IMR-90 (cell line): ENCODE measurements at regions not wholly inside any gene's neighbourhood (a gene's known extent, or its start where the extent isn't known, plus 50 kb on each side); places are given as distances from the start of the nearest gene placed in this dataset.

Experiments
- ATAC-seq: fragments of 200-7000 bp; cut with Tn5 transposase; 2 replicates; pipeline ENCODE4 v1.9.1; 2020; ENCODE audit warnings: low read depth, mild to moderate bottlenecking, moderate library complexity
- BruUV-seq: library from RNA; stranded (reverse); fragments of 400-500 nt; replicated peaks from 2 replicates; lab custom pipeline; 2021; lab: Mats Ljungman, UMichigan
- CTCF ChIA-PET: fragments of 300-600 bp; formaldehyde crosslinking; extraction: SDS; loops from one replicate; lab custom pipeline; 2021; ENCODE audit warnings: antibody characterized with exemption; lab: Yijun Ruan, JAX
- POLR2A ChIA-PET: fragments of 300-600 bp; sonication (Branson Sonifier 250); formaldehyde crosslinking; loops from one replicate; lab custom pipeline; 2022; ENCODE audit warnings: antibody characterized with exemption; ENCODE audit not compliant: unreplicated experiment; lab: Charles Lee
- DNase-seq: peaks from one replicate; pipeline ENCODE4 v3.0.0; 2013
- H2AFZ ChIP-seq: replicated peaks from 2 replicates; pipeline ENCODE3; 2013; ENCODE audit warnings: low read length, mild to moderate bottlenecking; ENCODE audit not compliant: poor library complexity
- H2AK5ac ChIP-seq: 2 replicates; pipeline ENCODE4 v1.6.1; 2013; ENCODE audit warnings: low read depth, low read length, inconsistent platforms
- H2AK9ac ChIP-seq: replicated peaks from 2 replicates; pipeline ENCODE3; 2013; ENCODE audit warnings: mild to moderate bottlenecking, low read depth, low read length, moderate library complexity; ENCODE audit not compliant: poor library complexity
- H2BK120ac ChIP-seq: 2 replicates; pipeline ENCODE4 v1.6.1; 2013; ENCODE audit warnings: low read depth, low read length, inconsistent platforms
- H2BK15ac ChIP-seq: 3 replicates; pipeline ENCODE4 v1.6.1; 2013; ENCODE audit warnings: low read depth, low read length, inconsistent platforms
- H2BK20ac ChIP-seq: 2 replicates; pipeline ENCODE4 v1.6.1; 2013; ENCODE audit warnings: low read depth, mild to moderate bottlenecking, inconsistent platforms, low read length, moderate library complexity
- H2BK5ac ChIP-seq: 2 replicates; pipeline ENCODE4 v1.6.1; 2013; ENCODE audit warnings: mild to moderate bottlenecking, low read depth, low read length, inconsistent platforms; ENCODE audit not compliant: poor library complexity, severe bottlenecking
- H3K14ac ChIP-seq: replicated peaks from 2 replicates; pipeline ENCODE4 v1.6.1; 2013; ENCODE audit warnings: low read depth, low read length, inconsistent platforms
- H3K18ac ChIP-seq: 2 replicates; pipeline ENCODE4 v1.6.1; 2013; ENCODE audit warnings: low read depth, low read length, control low read depth
- H3K23ac ChIP-seq: 2 replicates; pipeline ENCODE4 v1.6.1; 2013; ENCODE audit warnings: low read depth, low read length, inconsistent platforms
- H3K27ac ChIP-seq: 2 replicates; pipeline ENCODE4 v1.5.1; 2013; ENCODE audit warnings: mild to moderate bottlenecking, control low read depth, low read length; ENCODE audit not compliant: insufficient read depth
- H3K27me3 ChIP-seq: 2 replicates; pipeline ENCODE4 v1.6.1; 2013; ENCODE audit warnings: low read length; ENCODE audit not compliant: control insufficient read depth, insufficient read depth
- H3K36me3 ChIP-seq: 2 replicates; pipeline ENCODE4 v1.6.1; 2013; ENCODE audit warnings: low read length, mixed read lengths; ENCODE audit not compliant: control insufficient read depth, insufficient read depth
- H3K4ac ChIP-seq: 2 replicates; pipeline ENCODE4 v1.6.1; 2013; ENCODE audit warnings: low read depth, low read length, inconsistent platforms
- H3K4me1 ChIP-seq: 2 replicates; pipeline ENCODE4 v1.6.1; 2013; ENCODE audit warnings: low read length, mixed read lengths; ENCODE audit not compliant: control insufficient read depth, insufficient read depth
- H3K4me2 ChIP-seq: 2 replicates; pipeline ENCODE4 v1.6.1; 2013; ENCODE audit warnings: low read depth, mild to moderate bottlenecking, control low read depth, low read length, moderate library complexity
- H3K4me3 ChIP-seq: 2 replicates; pipeline ENCODE4 v1.5.1; 2013; ENCODE audit warnings: low read depth, mild to moderate bottlenecking, control low read depth, low read length, moderate library complexity; ENCODE audit not compliant: insufficient read depth
- H3K56ac ChIP-seq: 2 replicates; pipeline ENCODE4 v1.6.1; 2013; ENCODE audit warnings: low read length, inconsistent platforms; ENCODE audit not compliant: insufficient read depth; ENCODE audit errors: extremely low read depth
- H3K79me1 ChIP-seq, 2 experiments: 2 replicates each; pipeline ENCODE4 v1.6.1; 2013; ENCODE audit warnings: low read length in 2 of 2, inconsistent platforms in 1 of 2, low read depth in 1 of 2
- H3K9ac ChIP-seq: 2 replicates; pipeline ENCODE4 v1.6.1; 2013; ENCODE audit warnings: low read depth, low read length, control low read depth
- H3K9me1 ChIP-seq: 2 replicates; pipeline ENCODE4 v1.6.1; 2013; ENCODE audit warnings: low read length, inconsistent platforms; ENCODE audit not compliant: insufficient read depth
- H3K9me3 ChIP-seq: 2 replicates; pipeline ENCODE4 v1.6.1; 2013; ENCODE audit warnings: low read length; ENCODE audit not compliant: control insufficient read depth, insufficient read depth
- H4K20me1 ChIP-seq: 2 replicates; pipeline ENCODE4 v1.6.1; 2013; ENCODE audit warnings: low read length, inconsistent platforms; ENCODE audit not compliant: insufficient read depth
- H4K5ac ChIP-seq: 2 replicates; pipeline ENCODE4 v1.6.1; 2013; ENCODE audit warnings: mild to moderate bottlenecking, low read depth, low read length, control low read depth
- H4K8ac ChIP-seq, 2 experiments: 2 replicates each; pipeline ENCODE4 v1.6.1; 2013; ENCODE audit warnings: low read depth in 2 of 2, low read length in 2 of 2, control low read depth in 1 of 2, inconsistent platforms in 1 of 2
- H4K91ac ChIP-seq: 2 replicates; pipeline ENCODE4 v1.6.1; 2013; ENCODE audit warnings: low read depth, low read length, inconsistent platforms; ENCODE audit not compliant: insufficient read depth
- BHLHE40 ChIP-seq: fragments of 150-350 bp; IDR thresholded peaks from 2 replicates; pipeline ENCODE4 v1.6.1; 2016; ENCODE audit warnings: mild to moderate bottlenecking, low read depth, low read length
- CEBPB ChIP-seq: IDR thresholded peaks from 2 replicates; pipeline ENCODE4 v1.6.1; 2012; ENCODE audit warnings: low read depth, low read length, improper control_type of control experiment
- CHD1 ChIP-seq: IDR thresholded peaks from 2 replicates; pipeline ENCODE4 v1.6.1; 2012; ENCODE audit warnings: low read depth, low read length, improper control_type of control experiment
- CTCF ChIP-seq: conservative IDR thresholded peaks from 2 replicates; pipeline ENCODE4 v1.5.1; 2012; ENCODE audit warnings: mild to moderate bottlenecking, low read depth, low read length, improper control_type of control experiment
- FOS ChIP-seq: fragments of 150-350 bp; IDR thresholded peaks from 2 replicates; pipeline ENCODE4 v1.6.1; 2016; ENCODE audit warnings: low read depth, low read length
- MAFK ChIP-seq: IDR thresholded peaks from 2 replicates; pipeline ENCODE4 v1.6.1; 2012; ENCODE audit warnings: low read depth, low read length, improper control_type of control experiment
- MAZ ChIP-seq: IDR thresholded peaks from 2 replicates; pipeline ENCODE4 v1.6.1; 2012; ENCODE audit warnings: low read depth, mild to moderate bottlenecking, low read length, improper control_type of control experiment, moderate library complexity, borderline replicate concordance
- MXI1 ChIP-seq: IDR thresholded peaks from 2 replicates; pipeline ENCODE4 v1.6.1; 2012; ENCODE audit warnings: low read depth, mild to moderate bottlenecking, low read length, moderate library complexity, borderline replicate concordance
- NFE2L2 ChIP-seq: fragments of 150-350 bp; IDR thresholded peaks from 2 replicates; pipeline ENCODE4 v1.6.1; 2016; ENCODE audit warnings: low read depth, mild to moderate bottlenecking, low read length
- POLR2A ChIP-seq: IDR thresholded peaks from 2 replicates; pipeline ENCODE4 v1.6.1; 2012; ENCODE audit warnings: mild to moderate bottlenecking, low read depth, low read length
- RAD21 ChIP-seq: IDR thresholded peaks from 2 replicates; pipeline ENCODE4 v1.6.1; 2012; ENCODE audit warnings: low read length, improper control_type of control experiment
- RCOR1 ChIP-seq: IDR thresholded peaks from 2 replicates; pipeline ENCODE4 v1.6.1; 2012; ENCODE audit warnings: mild to moderate bottlenecking, low read length, improper control_type of control experiment; ENCODE audit not compliant: insufficient replicate concordance
- RFX5 ChIP-seq: IDR thresholded peaks from 2 replicates; pipeline ENCODE4 v1.8.0; 2012; ENCODE audit warnings: low read depth, mild to moderate bottlenecking, low read length, moderate library complexity
- SMC3 ChIP-seq: fragments of 150-350 bp; IDR thresholded peaks from 2 replicates; pipeline ENCODE4 v1.6.1; 2016; ENCODE audit warnings: low read depth, mild to moderate bottlenecking, antibody characterized with exemption, low read length, moderate library complexity
- USF2 ChIP-seq: fragments of 150-350 bp; IDR thresholded peaks from 2 replicates; pipeline ENCODE4 v1.6.1; 2017; ENCODE audit warnings: mild to moderate bottlenecking, antibody characterized with exemption, low read length, low read depth
- WGBS, 2 experiments: methylation state at CpG; one replicate each; pipeline versions ENCODE4 v1.1.5 to v1.1.7; 2013; ENCODE audit warnings: missing lambda C conversion rate in 2 of 2; ENCODE audit not compliant: insufficient read length in 1 of 2; ENCODE audit errors: extremely low coverage in 2 of 2; 5-methylcytosine and 5-hydroxymethylcytosine counted together
- dilution Hi-C: fragments of 300-500 bp; cut with HindIII; formaldehyde crosslinking; loops from one replicate; pipeline ENCODE4 v1.14.3; 2018; ENCODE audit warnings: low sequenced_read_pairs; ENCODE audit not compliant: unreplicated experiment
- in situ Hi-C: fragments of 300-500 bp; cut with MboI; formaldehyde crosslinking; loops from 3 replicates; pipeline ENCODE4 v1.14.3; 2019; ENCODE audit warnings: low sequenced_read_pairs, inconsistent platforms, mixed read lengths
- intact Hi-C: fragments of 100-400 bp; cut with micrococcal nuclease; formaldehyde crosslinking; loops from 2 replicates; pipeline ENCODE4 v1.10.0; 2022
- TF ChIP-seq, protein P1 (sequence below): fragments of 150-350 bp; IDR thresholded peaks from 2 replicates; pipeline ENCODE4 v1.6.1; 2016; ENCODE audit warnings: low read depth, mild to moderate bottlenecking, low read length, moderate library complexity, borderline replicate concordance

DNA sequence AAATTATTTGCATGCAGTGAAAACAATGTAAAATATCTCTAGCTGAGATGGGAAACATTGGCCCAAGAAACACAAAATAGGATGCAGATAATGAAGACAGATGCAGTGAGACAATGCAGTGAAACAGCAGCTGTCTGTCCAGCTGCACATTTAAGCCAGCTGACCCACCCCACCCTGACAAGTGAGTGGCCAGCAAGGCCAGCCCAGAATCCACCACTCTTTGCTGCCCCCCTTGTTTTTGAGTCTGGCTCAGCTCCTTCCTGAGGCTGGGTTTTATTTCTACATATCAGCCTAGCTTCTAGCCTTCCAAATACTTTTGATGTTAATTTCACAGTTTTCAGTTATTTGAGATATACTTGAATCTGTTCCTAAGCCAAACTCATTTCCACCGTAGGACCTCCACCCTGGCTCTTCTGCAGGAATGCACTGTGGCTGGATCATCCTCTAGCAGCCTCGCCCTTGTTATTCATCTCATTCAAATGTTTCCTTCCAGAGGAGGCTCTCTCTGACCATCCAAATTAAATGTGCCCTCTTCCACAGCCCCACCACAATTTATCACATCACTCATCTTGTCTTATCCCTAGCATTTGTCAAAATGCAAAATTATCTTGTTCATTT is 154.1 kb upstream of the POU2AF2 start:
- Histone ChIP-seq H3K9me3 (no peaks in the 10 kb centered on the region), H3K23ac (no peak overlapping the region), H2BK15ac (no peak overlapping the region), H2AFZ (no peak overlapping the region), H4K20me1 (no peaks in the 10 kb centered on the region), H3K4me1 (no peaks in the 10 kb centered on the region), H2BK120ac (no peak overlapping the region), H3K27ac (no peak overlapping the region), H3K9ac (no peak overlapping the region), H4K8ac (no peak overlapping the region), H4K5ac (no peak overlapping the region), H3K18ac (no peak overlapping the region), H3K56ac (no peak overlapping the region), H3K79me1 (no peaks in the 10 kb centered on the region; a peak in 1 of 4 replicates), H2AK5ac (no peak overlapping the region), H2BK20ac (no peak overlapping the region), H2AK9ac (no peak overlapping the region), H2BK5ac (no peak overlapping the region), H3K36me3 (no peaks in the 10 kb centered on the region), H3K27me3 (no peaks in the 10 kb centered on the region), H3K4me3 (no peak overlapping the region), H3K14ac (no peak overlapping the region), H3K9me1 (no peaks in the 10 kb centered on the region; the same call in 1 of the 2 replicates), H4K91ac (no peak overlapping the region), H3K4me2 (no peak overlapping the region), H3K4ac (no peak overlapping the region)
- BruUV-seq = no TSS peak
- ChIA-PET POLR2A (no interaction called here), CTCF (no interaction called here)
- no peak for TF ChIP-seq MAFK
- no peak for TF ChIP-seq RAD21
- TF ChIP-seq CEBPB = no peak
- no peak for TF ChIP-seq RFX5
- TF ChIP-seq, protein P1, sequence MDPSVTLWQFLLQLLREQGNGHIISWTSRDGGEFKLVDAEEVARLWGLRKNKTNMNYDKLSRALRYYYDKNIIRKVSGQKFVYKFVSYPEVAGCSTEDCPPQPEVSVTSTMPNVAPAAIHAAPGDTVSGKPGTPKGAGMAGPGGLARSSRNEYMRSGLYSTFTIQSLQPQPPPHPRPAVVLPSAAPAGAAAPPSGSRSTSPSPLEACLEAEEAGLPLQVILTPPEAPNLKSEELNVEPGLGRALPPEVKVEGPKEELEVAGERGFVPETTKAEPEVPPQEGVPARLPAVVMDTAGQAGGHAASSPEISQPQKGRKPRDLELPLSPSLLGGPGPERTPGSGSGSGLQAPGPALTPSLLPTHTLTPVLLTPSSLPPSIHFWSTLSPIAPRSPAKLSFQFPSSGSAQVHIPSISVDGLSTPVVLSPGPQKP = no peak
- no peak for TF ChIP-seq BHLHE40
- TF ChIP-seq MXI1 = no peak
- TF ChIP-seq USF2 = no peak
- TF ChIP-seq CHD1 = no peak
- no peak for TF ChIP-seq FOS
- no peak for TF ChIP-seq RCOR1
- TF ChIP-seq CTCF = no peak
- no peak for TF ChIP-seq SMC3
- TF ChIP-seq NFE2L2 = no peak
- no peak for TF ChIP-seq POLR2A
- no peak for TF ChIP-seq MAZ
- ATAC-seq (no peak), DNase-seq (no peak)
- intact Hi-C loops = no loop called here
- dilution Hi-C loops = no loop called here
- 8% methylated on average over 2 of the region's 2 CpGs; no CpG with 5 or more reads in 1 of the 2 experiments for WGBS, 2 experiments
- in situ Hi-C loops = no loop called here
